GM12878 (cell line): ENCODE measurements at regions not wholly inside any gene's neighbourhood (a gene's known extent, or its start where the extent isn't known, plus 50 kb on each side); places are given as distances from the start of the nearest gene placed in this dataset.

ENCODE experiments used
- ATAC-seq: fragments of 200-7000 bp; cut with Tn5 transposase; 3 replicates; pipeline ENCODE4 v1.9.1; 2020; ENCODE audit warnings: mild to moderate bottlenecking, moderate library complexity
- BruUV-seq: library from RNA; stranded (reverse); fragments of 400-500 nt; replicated peaks from 2 replicates; lab custom pipeline; 2021; lab: Mats Ljungman, UMichigan
- CTCF ChIA-PET: fragments of 300-600 bp; sonication (Branson Sonifier 250); formaldehyde crosslinking; extraction: SDS; loops from one replicate; lab custom pipeline; 2021; ENCODE audit warnings: inconsistent platforms; lab: Yijun Ruan, JAX
- POLR2A ChIA-PET: fragments of 350-600 bp; formaldehyde crosslinking; extraction: SDS; loops from one replicate; lab custom pipeline; 2021; ENCODE audit warnings: inconsistent platforms; lab: Charles Lee
- RAD21 ChIA-PET: fragments of 300-600 bp; sonication (Branson Sonifier 250); formaldehyde crosslinking; loops from one replicate; lab custom pipeline; 2023; ENCODE audit warnings: antibody characterized with exemption; ENCODE audit not compliant: unreplicated experiment; lab: Charles Lee
- SMC1A ChIA-PET: fragments of 300-600 bp; sonication (Branson Sonifier 250); formaldehyde crosslinking; loops from one replicate; lab custom pipeline; 2023; ENCODE audit not compliant: unreplicated experiment, uncharacterized antibody; lab: Charles Lee
- DNase-seq: peaks from one replicate; pipeline ENCODE4 v3.0.0-alpha.2; 2011; ENCODE audit warnings: low read depth, low spot score
- FAIRE-seq: peaks from 3 replicates; lab custom pipeline; 2011; peaks lifted over from hg19 to GRCh38; lab: Jason Lieb, UNC
- H2AFZ ChIP-seq: 2 replicates; pipeline ENCODE4 v1.6.0; 2011; ENCODE audit warnings: low read depth, low read length, control low read depth; ENCODE audit not compliant: control insufficient read depth
- H3K27ac ChIP-seq: 2 replicates; pipeline ENCODE4 v1.5.1; 2011; ENCODE audit warnings: control low read depth; ENCODE audit not compliant: control insufficient read depth, insufficient read depth
- H3K27me3 ChIP-seq, 2 experiments: replicated peaks in 1 of 2; 2 replicates each; pipeline versions ENCODE4 v1.6.0 to v1.6.1; 2011; ENCODE audit warnings: low read length in 1 of 2; ENCODE audit not compliant: control insufficient read depth in 2 of 2, insufficient read depth in 2 of 2
- H3K36me3 ChIP-seq, 2 experiments: 2 replicates each; pipeline ENCODE4 v1.5.1; 2011; ENCODE audit warnings: low read length in 1 of 2; ENCODE audit not compliant: control insufficient read depth in 2 of 2, insufficient read depth in 2 of 2
- H3K4me1 ChIP-seq: 2 replicates; pipeline ENCODE4 v1.6.1; 2011; ENCODE audit warnings: mild to moderate bottlenecking, low read length, moderate library complexity, mixed read lengths; ENCODE audit not compliant: control insufficient read depth, insufficient read depth
- H3K4me2 ChIP-seq: 2 replicates; pipeline ENCODE4 v1.6.0; 2011; ENCODE audit warnings: control low read depth; ENCODE audit not compliant: control insufficient read depth, insufficient read depth
- H3K4me3 ChIP-seq: fragments of 200-600 bp; sonication (generic); 2 replicates; pipeline ENCODE4 v1.5.1; 2016
- H3K79me2 ChIP-seq: 2 replicates; pipeline ENCODE4 v1.6.0; 2011; ENCODE audit warnings: low read length; ENCODE audit not compliant: control insufficient read depth, insufficient read depth
- H3K9ac ChIP-seq: 2 replicates; pipeline ENCODE4 v1.8.0; 2011; ENCODE audit warnings: low read length, control low read depth, mixed read lengths; ENCODE audit not compliant: control insufficient read depth, insufficient read depth
- H3K9me3 ChIP-seq: replicated peaks from 3 replicates; pipeline ENCODE4 v1.5.1; 2011; ENCODE audit warnings: mild to moderate bottlenecking, low read length; ENCODE audit not compliant: control insufficient read depth, insufficient read depth
- H4K20me1 ChIP-seq: 2 replicates; pipeline ENCODE4 v1.6.0; 2011; ENCODE audit not compliant: control insufficient read depth, insufficient read depth
- ATF2 ChIP-seq: IDR thresholded peaks from 2 replicates; pipeline ENCODE4 v1.6.1; 2012; ENCODE audit warnings: low read length, inconsistent platforms
- BCL3 ChIP-seq: IDR thresholded peaks from 2 replicates; pipeline ENCODE4 v1.6.1; 2011; ENCODE audit warnings: borderline replicate concordance, low read depth, mild to moderate bottlenecking, moderate library complexity, low read length; ENCODE audit not compliant: insufficient read depth, poor library complexity, severe bottlenecking
- CTCF ChIP-seq, 3 experiments: IDR thresholded peaks in 2 of 3; conservative IDR thresholded peaks in 1 of 3; 2 replicates each; pipeline ENCODE4 v1.5.1; 2011; ENCODE audit warnings: low read depth in 3 of 3, low read length in 3 of 3, mild to moderate bottlenecking in 3 of 3, control low read depth in 2 of 3, moderate library complexity in 2 of 3, inconsistent platforms in 1 of 3, mixed read lengths in 1 of 3; ENCODE audit not compliant: control insufficient read depth in 2 of 3, insufficient read depth in 1 of 3; ENCODE audit errors: extremely low read depth in 1 of 3
- KDM1A ChIP-seq: fragments of 200-600 bp; sonication (generic); IDR thresholded peaks from 2 replicates; pipeline ENCODE4 v1.6.1; 2016; ENCODE audit warnings: borderline replicate concordance
- MYB ChIP-seq: fragments of 150-350 bp; IDR thresholded peaks from 2 replicates; pipeline ENCODE4 v1.6.1; 2014; ENCODE audit warnings: mild to moderate bottlenecking, low read depth, low read length, borderline replicate concordance
- NFYB ChIP-seq: IDR thresholded peaks from 2 replicates; pipeline ENCODE4 v1.6.1; 2011; ENCODE audit warnings: low read depth, mild to moderate bottlenecking, low read length, improper control_type of control experiment, moderate library complexity; ENCODE audit not compliant: insufficient read depth
- ZBTB11 ChIP-seq: fragments of 450-650 bp; formaldehyde crosslinking; IDR thresholded peaks from 2 replicates; pipeline ENCODE4 v1.5.0; 2022; ENCODE audit warnings: mild to moderate bottlenecking, missing genetic modification characterization
- WGBS: methylation state at CpG from one replicate; pipeline ENCODE4 v1.1.6; 2016; ENCODE audit warnings: low lambda C conversion rate; ENCODE audit not compliant: insufficient replicate concordance, insufficient coverage; ENCODE audit errors: missing lambda C conversion rate; 5-methylcytosine and 5-hydroxymethylcytosine counted together
- in situ Hi-C: fragments of 300-500 bp; cut with MboI; formaldehyde crosslinking; loops from 9 replicates; pipeline ENCODE4 v1.14.3; 2018; ENCODE audit warnings: mixed read lengths
- intact Hi-C: fragments of 100-400 bp; cut with micrococcal nuclease; formaldehyde crosslinking; loops from one replicate; pipeline ENCODE4 v1.14.2; 2022; ENCODE audit not compliant: unreplicated experiment
- TF ChIP-seq, protein P1 (sequence below): fragments of 450-650 bp; IDR thresholded peaks from 2 replicates; pipeline ENCODE4 v1.6.1; 2016; ENCODE audit warnings: mild to moderate bottlenecking, moderate library complexity, borderline replicate concordance
- TF ChIP-seq, protein P2 (sequence below): IDR thresholded peaks from 2 replicates; pipeline ENCODE4 v1.6.1; 2011; ENCODE audit warnings: low read depth, mild to moderate bottlenecking, low read length, moderate library complexity, borderline replicate concordance; ENCODE audit errors: extremely low read depth

- H3K36me3 ChIP-seq: no peaks in the 10 kb centered on the region
- TF ChIP-seq, protein P1, sequence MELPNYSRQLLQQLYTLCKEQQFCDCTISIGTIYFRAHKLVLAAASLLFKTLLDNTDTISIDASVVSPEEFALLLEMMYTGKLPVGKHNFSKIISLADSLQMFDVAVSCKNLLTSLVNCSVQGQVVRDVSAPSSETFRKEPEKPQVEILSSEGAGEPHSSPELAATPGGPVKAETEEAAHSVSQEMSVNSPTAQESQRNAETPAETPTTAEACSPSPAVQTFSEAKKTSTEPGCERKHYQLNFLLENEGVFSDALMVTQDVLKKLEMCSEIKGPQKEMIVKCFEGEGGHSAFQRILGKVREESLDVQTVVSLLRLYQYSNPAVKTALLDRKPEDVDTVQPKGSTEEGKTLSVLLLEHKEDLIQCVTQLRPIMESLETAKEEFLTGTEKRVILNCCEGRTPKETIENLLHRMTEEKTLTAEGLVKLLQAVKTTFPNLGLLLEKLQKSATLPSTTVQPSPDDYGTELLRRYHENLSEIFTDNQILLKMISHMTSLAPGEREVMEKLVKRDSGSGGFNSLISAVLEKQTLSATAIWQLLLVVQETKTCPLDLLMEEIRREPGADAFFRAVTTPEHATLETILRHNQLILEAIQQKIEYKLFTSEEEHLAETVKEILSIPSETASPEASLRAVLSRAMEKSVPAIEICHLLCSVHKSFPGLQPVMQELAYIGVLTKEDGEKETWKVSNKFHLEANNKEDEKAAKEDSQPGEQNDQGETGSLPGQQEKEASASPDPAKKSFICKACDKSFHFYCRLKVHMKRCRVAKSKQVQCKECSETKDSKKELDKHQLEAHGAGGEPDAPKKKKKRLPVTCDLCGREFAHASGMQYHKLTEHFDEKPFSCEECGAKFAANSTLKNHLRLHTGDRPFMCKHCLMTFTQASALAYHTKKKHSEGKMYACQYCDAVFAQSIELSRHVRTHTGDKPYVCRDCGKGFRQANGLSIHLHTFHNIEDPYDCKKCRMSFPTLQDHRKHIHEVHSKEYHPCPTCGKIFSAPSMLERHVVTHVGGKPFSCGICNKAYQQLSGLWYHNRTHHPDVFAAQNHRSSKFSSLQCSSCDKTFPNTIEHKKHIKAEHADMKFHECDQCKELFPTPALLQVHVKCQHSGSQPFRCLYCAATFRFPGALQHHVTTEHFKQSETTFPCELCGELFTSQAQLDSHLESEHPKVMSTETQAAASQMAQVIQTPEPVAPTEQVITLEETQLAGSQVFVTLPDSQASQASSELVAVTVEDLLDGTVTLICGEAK: no peak
- TF ChIP-seq BCL3: no peak
- no peak for TF ChIP-seq KDM1A
- no peak for TF ChIP-seq ATF2
- TF ChIP-seq, protein P2, sequence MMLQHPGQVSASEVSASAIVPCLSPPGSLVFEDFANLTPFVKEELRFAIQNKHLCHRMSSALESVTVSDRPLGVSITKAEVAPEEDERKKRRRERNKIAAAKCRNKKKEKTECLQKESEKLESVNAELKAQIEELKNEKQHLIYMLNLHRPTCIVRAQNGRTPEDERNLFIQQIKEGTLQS: no peak
- TF ChIP-seq CTCF (IDR thresholded peaks at IDR 0.05 in 2 of 3, conservative IDR thresholded peaks at IDR 0.05 in 1 of 3; ENCODE audit: control insufficient read depth in 2 of 3, extremely low read depth in 1 of 3, insufficient read depth in 1 of 3, low read depth in 3 of 3, low read length in 3 of 3): no peak
- no peak for TF ChIP-seq NFYB
- TF ChIP-seq MYB: no peak
- TF ChIP-seq ZBTB11 (CRISPR knock-in tag): no peak
- FAIRE-seq: no peak
- no peak for ATAC-seq
- H3K4me3 ChIP-seq: no peak overlapping the region
- in situ Hi-C loops: no loop called here
- H3K79me2 ChIP-seq: no peaks in the 10 kb centered on the region
- CTCF ChIA-PET: interaction anchor here (0.6 kb wide), 1 partner anchor 1281 kb away, joined by 3 read pairs; no protein-coding TSS in a partner anchor
- RAD21 ChIA-PET: no interaction called here
- H3K4me2 ChIP-seq: no peak overlapping the region
- DNase-seq: no peak
- H3K4me1 ChIP-seq: no peaks in the 10 kb centered on the region
- WGBS: 78% methylated on average over 2 of the region's 2 CpGs
- BruUV-seq: no TSS peak
- no peaks in the 10 kb centered on the region for H3K9me3 ChIP-seq
- POLR2A ChIA-PET: no interaction called here
- no peak overlapping the region for H3K27ac ChIP-seq
- SMC1A ChIA-PET: no interaction called here
- H2AFZ ChIP-seq: no peak overlapping the region
- H3K9ac ChIP-seq: no peak overlapping the region
- no peaks in the 10 kb centered on the region for H3K27me3 ChIP-seq
- no peaks in the 10 kb centered on the region for H4K20me1 ChIP-seq
- intact Hi-C loops: no loop called here
Measured at GRCh38 chr13:76683854-76684253, 202.4 kb downstream of the KCTD12 start.
